Thyroid gland (tissue), 4 donors: ENCODE measurements at regions not wholly inside any gene's neighbourhood (a gene's known extent, or its start where the extent isn't known, plus 50 kb on each side); places are given as distances from the start of the nearest gene placed in this dataset.

Experiments used
- POLR2A ChIP-seq, 2 donors: fragments of 450-650 bp; IDR thresholded peaks; one replicate each; pipeline ENCODE4 v1.6.1; 2017; ENCODE audit warnings: antibody characterized with exemption in 2 of 2, mild to moderate bottlenecking in 2 of 2, moderate library complexity in 1 of 2
- TF ChIP-seq, protein P1 (sequence below), 6 experiments: fragments of 200-600 bp in 3 of 6; fragments of 450-650 bp in 3 of 6; sonication (generic) in 3 of 6; IDR thresholded peaks; one replicate each; pipeline ENCODE4 v1.5.1; 2016 to 2019; ENCODE audit warnings: antibody characterized with exemption in 6 of 6, mild to moderate bottlenecking in 2 of 6, inconsistent platforms in 1 of 6, moderate library complexity in 1 of 6

DNA sequence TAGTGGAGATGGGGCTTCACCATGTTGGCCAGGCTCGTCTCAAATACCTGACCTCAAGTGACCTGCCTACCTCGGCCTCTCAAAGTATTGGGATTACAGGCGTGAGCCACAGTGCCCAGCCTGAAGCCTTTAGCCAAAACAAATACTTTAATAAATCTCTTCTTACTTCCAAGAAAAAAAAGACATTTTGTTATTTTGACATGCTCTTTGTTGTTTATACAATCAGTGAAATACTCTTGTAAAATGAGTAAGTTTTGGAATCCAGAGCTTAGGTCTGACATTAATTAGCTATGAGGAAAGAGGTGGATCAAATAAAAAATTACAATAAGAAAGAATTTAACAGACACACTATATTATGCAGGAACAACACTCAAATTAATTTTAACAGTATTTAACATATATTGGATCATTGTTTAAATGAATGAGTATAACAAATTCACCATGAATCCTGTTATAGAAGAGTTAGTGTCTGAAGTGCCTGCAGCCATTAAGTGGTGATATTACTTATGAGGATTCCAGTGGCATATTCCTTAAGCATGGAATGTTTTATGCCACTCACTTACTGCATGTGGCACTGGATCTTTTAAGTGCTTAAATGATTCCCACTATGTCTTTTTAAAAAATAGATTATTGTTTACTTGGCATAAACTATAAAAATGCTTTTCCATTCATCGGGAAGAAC, 260.1 kb upstream of the GIMD1 start:
- TF ChIP-seq, protein P1, sequence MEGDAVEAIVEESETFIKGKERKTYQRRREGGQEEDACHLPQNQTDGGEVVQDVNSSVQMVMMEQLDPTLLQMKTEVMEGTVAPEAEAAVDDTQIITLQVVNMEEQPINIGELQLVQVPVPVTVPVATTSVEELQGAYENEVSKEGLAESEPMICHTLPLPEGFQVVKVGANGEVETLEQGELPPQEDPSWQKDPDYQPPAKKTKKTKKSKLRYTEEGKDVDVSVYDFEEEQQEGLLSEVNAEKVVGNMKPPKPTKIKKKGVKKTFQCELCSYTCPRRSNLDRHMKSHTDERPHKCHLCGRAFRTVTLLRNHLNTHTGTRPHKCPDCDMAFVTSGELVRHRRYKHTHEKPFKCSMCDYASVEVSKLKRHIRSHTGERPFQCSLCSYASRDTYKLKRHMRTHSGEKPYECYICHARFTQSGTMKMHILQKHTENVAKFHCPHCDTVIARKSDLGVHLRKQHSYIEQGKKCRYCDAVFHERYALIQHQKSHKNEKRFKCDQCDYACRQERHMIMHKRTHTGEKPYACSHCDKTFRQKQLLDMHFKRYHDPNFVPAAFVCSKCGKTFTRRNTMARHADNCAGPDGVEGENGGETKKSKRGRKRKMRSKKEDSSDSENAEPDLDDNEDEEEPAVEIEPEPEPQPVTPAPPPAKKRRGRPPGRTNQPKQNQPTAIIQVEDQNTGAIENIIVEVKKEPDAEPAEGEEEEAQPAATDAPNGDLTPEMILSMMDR (IDR thresholded peaks at IDR 0.05), result no peak
- no peak for TF ChIP-seq POLR2A (IDR thresholded peaks at IDR 0.05)
